ENCODE measurements at regions not wholly inside any gene's neighbourhood (a gene's known extent, or its start where the extent isn't known, plus 50 kb on each side); places are given as distances from the start of the nearest gene placed in this dataset.

- no peak for TF ChIP-seq EZH2 (IDR thresholded peaks at IDR 0.05; ENCODE audit: low read length, missing control alignments)
- no peak for TF ChIP-seq CTCF (conservative IDR thresholded peaks at IDR 0.05 in 1 of 2, IDR thresholded peaks at IDR 0.05 in 1 of 2; ENCODE audit: low read depth in 1 of 2, low read length in 2 of 2)
- no peaks in the 10 kb centered on the region for H4K20me1 ChIP-seq (ENCODE audit: control insufficient read depth, extremely low read depth, insufficient read depth, low read length)
- H2AFZ ChIP-seq (ENCODE audit: low read length) = no peak overlapping the region
- no peaks in the 10 kb centered on the region for H3K79me2 ChIP-seq (ENCODE audit: control insufficient read depth, insufficient read depth, low read length)
- H3K27me3 ChIP-seq (ENCODE audit: control insufficient read depth, insufficient read depth, low read length) = no peaks in the 10 kb centered on the region
- no peak overlapping the region for H3K27ac ChIP-seq (ENCODE audit: insufficient read depth, low read length)
- H3K9ac ChIP-seq (ENCODE audit: insufficient read depth, low read length) = no peak overlapping the region
- H3K4me2 ChIP-seq (ENCODE audit: extremely low read depth, insufficient read depth, low read length) = no peak overlapping the region
- H3K4me1 ChIP-seq (ENCODE audit: control insufficient read depth, extremely low read depth, insufficient read depth, low read length) = peaks cover 6% of the 10 kb centered on the region
- no peak overlapping the region for H3K4me3 ChIP-seq (replicated peaks in 1 of 4; ENCODE audit: control extremely low read depth in 1 of 4, insufficient read depth in 1 of 4, low read depth in 3 of 4, low read length in 4 of 4)
- no peaks in the 10 kb centered on the region for H3K9me3 ChIP-seq (ENCODE audit: control insufficient read depth, insufficient read depth, low read depth, low read length)
- H3K36me3 ChIP-seq (ENCODE audit: control insufficient read depth, insufficient read depth, low read length) = no peaks in the 10 kb centered on the region
- no peak for DNase-seq (ENCODE audit: low read depth in 2 of 2)
These were observed 719.3 kb upstream of the TBX3 start for GRCh38 chr12:115403253-115403652.

- H3K36me3 ChIP-seq (ENCODE audit: control insufficient read depth, insufficient read depth, low read length) = no peaks in the 10 kb centered on the region
- H3K27me3 ChIP-seq (ENCODE audit: control insufficient read depth, insufficient read depth, low read length) = no peaks in the 10 kb centered on the region
- H4K20me1 ChIP-seq (ENCODE audit: control insufficient read depth, extremely low read depth, insufficient read depth, low read length) = no peaks in the 10 kb centered on the region
- H3K4me1 ChIP-seq (ENCODE audit: control insufficient read depth, extremely low read depth, insufficient read depth, low read length) = peaks cover 6% of the 10 kb centered on the region
- no peak overlapping the region for H3K27ac ChIP-seq (ENCODE audit: insufficient read depth, low read length)
- no peaks in the 10 kb centered on the region for H3K79me2 ChIP-seq (ENCODE audit: control insufficient read depth, insufficient read depth, low read length)
- no peaks in the 10 kb centered on the region for H3K9me3 ChIP-seq (ENCODE audit: control insufficient read depth, insufficient read depth, low read depth, low read length)
- TF ChIP-seq EZH2 (IDR thresholded peaks at IDR 0.05; ENCODE audit: low read length, missing control alignments) (no peak), CTCF (conservative IDR thresholded peaks at IDR 0.05 in 1 of 2, IDR thresholded peaks at IDR 0.05 in 1 of 2; ENCODE audit: low read depth in 1 of 2, low read length in 2 of 2) (no peak)
- no peak overlapping the region for H2AFZ ChIP-seq (ENCODE audit: low read length)
- DNase-seq (ENCODE audit: low read depth in 2 of 2) = peak in 1 of 2 donors; percentile 39
- H3K4me3 ChIP-seq (replicated peaks in 1 of 4; ENCODE audit: control extremely low read depth in 1 of 4, insufficient read depth in 1 of 4, low read depth in 3 of 4, low read length in 4 of 4) = no peak overlapping the region
- no peak overlapping the region for H3K4me2 ChIP-seq (ENCODE audit: extremely low read depth, insufficient read depth, low read length)
- no peak overlapping the region for H3K9ac ChIP-seq (ENCODE audit: insufficient read depth, low read length)
These were observed 718.6 kb upstream of the TBX3 start for GRCh38 chr12:115402443-115403180.

- Histone ChIP-seq H3K79me2 (ENCODE audit: control insufficient read depth, insufficient read depth, low read length) (no peaks in the 10 kb centered on the region), H2AFZ (ENCODE audit: low read length) (no peak overlapping the region), H3K9me3 (ENCODE audit: control insufficient read depth, insufficient read depth, low read depth, low read length) (no peaks in the 10 kb centered on the region), H3K4me1 (ENCODE audit: control insufficient read depth, extremely low read depth, insufficient read depth, low read length) (peaks cover 6% of the 10 kb centered on the region), H3K27me3 (ENCODE audit: control insufficient read depth, insufficient read depth, low read length) (no peaks in the 10 kb centered on the region), H3K4me2 (ENCODE audit: extremely low read depth, insufficient read depth, low read length) (no peak overlapping the region), H3K9ac (ENCODE audit: insufficient read depth, low read length) (no peak overlapping the region), H4K20me1 (ENCODE audit: control insufficient read depth, extremely low read depth, insufficient read depth, low read length) (no peaks in the 10 kb centered on the region), H3K27ac (ENCODE audit: insufficient read depth, low read length) (no peak overlapping the region), H3K4me3 (replicated peaks in 1 of 4; ENCODE audit: control extremely low read depth in 1 of 4, insufficient read depth in 1 of 4, low read depth in 3 of 4, low read length in 4 of 4) (no peak overlapping the region), H3K36me3 (ENCODE audit: control insufficient read depth, insufficient read depth, low read length) (no peaks in the 10 kb centered on the region)
- TF ChIP-seq EZH2 (IDR thresholded peaks at IDR 0.05; ENCODE audit: low read length, missing control alignments) (no peak), CTCF (conservative IDR thresholded peaks at IDR 0.05 in 1 of 2, IDR thresholded peaks at IDR 0.05 in 1 of 2; ENCODE audit: low read depth in 1 of 2, low read length in 2 of 2) (no peak)
- no peak for DNase-seq (ENCODE audit: low read depth in 2 of 2)
These were observed 717.8 kb upstream of the TBX3 start for GRCh38 chr12:115401761-115402160.

All from fibroblast of lung (primary cell).